H1 (cell line): ENCODE measurements at regions not wholly inside any gene's neighbourhood (a gene's known extent, or its start where the extent isn't known, plus 50 kb on each side); places are given as distances from the start of the nearest gene placed in this dataset.

Source experiments
- CTCF ChIA-PET: fragments of 300-600 bp; sonication (Branson Sonifier 250); formaldehyde crosslinking; loops from one replicate; lab custom pipeline; 2021; ENCODE audit not compliant: partially characterized antibody; lab: Charles Lee
- POLR2A ChIA-PET: fragments of 300-600 bp; sonication (Branson Sonifier 250); formaldehyde crosslinking; loops from one replicate; lab custom pipeline; 2021; ENCODE audit warnings: inconsistent platforms; ENCODE audit not compliant: partially characterized antibody; lab: Charles Lee
- DNase-seq, 2 experiments: peaks; one replicate each; pipeline versions ENCODE4 v3.0.0 to v3.0.0-alpha.2; 2010 to 2022; ENCODE audit warnings: low spot score in 2 of 2, low read depth in 1 of 2, mixed read lengths in 1 of 2
- FAIRE-seq: peaks from 2 replicates; lab custom pipeline; 2011; peaks lifted over from hg19 to GRCh38; lab: Jason Lieb, UNC
- H2AFZ ChIP-seq: 2 replicates; pipeline ENCODE4 v1.8.1; 2012; ENCODE audit warnings: low read length, inconsistent platforms
- H2AK5ac ChIP-seq: 2 replicates; pipeline ENCODE4 v1.6.1; 2013; ENCODE audit warnings: low read depth, low read length
- H2BK120ac ChIP-seq: replicated peaks from 2 replicates; pipeline ENCODE3; 2013; ENCODE audit warnings: low read depth, low read length, inconsistent platforms
- H2BK12ac ChIP-seq: 2 replicates; pipeline ENCODE4 v1.6.1; 2013; ENCODE audit warnings: low read depth, low read length
- H2BK15ac ChIP-seq: 2 replicates; pipeline ENCODE4 v1.6.1; 2013; ENCODE audit warnings: low read length
- H2BK20ac ChIP-seq: 2 replicates; pipeline ENCODE4 v1.6.1; 2013; ENCODE audit warnings: low read length
- H2BK5ac ChIP-seq: 2 replicates; pipeline ENCODE4 v1.6.1; 2013; ENCODE audit warnings: low read depth, low read length
- H3K14ac ChIP-seq: 2 replicates; pipeline ENCODE4 v1.6.1; 2013; ENCODE audit warnings: inconsistent platforms; ENCODE audit not compliant: insufficient read length
- H3K18ac ChIP-seq: 2 replicates; pipeline ENCODE4 v1.6.1; 2013; ENCODE audit warnings: low read length; ENCODE audit errors: extremely low read depth
- H3K23ac ChIP-seq: 2 replicates; pipeline ENCODE4 v1.6.1; 2013; ENCODE audit warnings: inconsistent platforms; ENCODE audit not compliant: insufficient read length
- H3K23me2 ChIP-seq: 2 replicates; pipeline ENCODE4 v1.6.1; 2013; ENCODE audit warnings: low read depth, low read length
- H3K27ac ChIP-seq: 2 replicates; pipeline ENCODE4 v1.6.1; 2011; ENCODE audit warnings: low read depth, low read length, inconsistent platforms
- H3K27me3 ChIP-seq, 4 experiments: replicated peaks in 1 of 4; 1 replicate in 1 of 4; 2 replicates in 3 of 4; pipeline versions ENCODE4 v1.6.1 to v1.8.1; 2011 to 2013; ENCODE audit warnings: low read length in 3 of 4, mild to moderate bottlenecking in 3 of 4, inconsistent platforms in 2 of 4, mixed read lengths in 2 of 4, moderate library complexity in 1 of 4; ENCODE audit not compliant: control insufficient read depth in 3 of 4, insufficient read depth in 3 of 4; ENCODE audit errors: extremely low read depth in 1 of 4
- H3K36me3 ChIP-seq, 4 experiments: 2 replicates each; pipeline versions ENCODE4 v1.6.1 to v1.8.1; 2011 to 2013; ENCODE audit warnings: mild to moderate bottlenecking in 4 of 4, low read length in 3 of 4, moderate library complexity in 2 of 4, control low read depth in 1 of 4, inconsistent platforms in 1 of 4; ENCODE audit not compliant: insufficient read depth in 4 of 4, control insufficient read depth in 2 of 4
- H3K4ac ChIP-seq: replicated peaks from 2 replicates; pipeline ENCODE3; 2013; ENCODE audit warnings: low read length, low read depth, mixed read lengths, inconsistent platforms; ENCODE audit not compliant: insufficient read length
- H3K4me1 ChIP-seq, 4 experiments: replicated peaks in 1 of 4; 1 replicate in 1 of 4; 2 replicates in 3 of 4; pipeline versions ENCODE4 v1.6.1 to v1.8.1; 2011 to 2013; ENCODE audit warnings: low read length in 3 of 4, inconsistent platforms in 2 of 4, mixed read lengths in 1 of 4; ENCODE audit not compliant: insufficient read depth in 4 of 4, control insufficient read depth in 3 of 4
- H3K4me2 ChIP-seq, 2 experiments: 2 replicates each; pipeline versions ENCODE4 v1.6.1 to v1.8.1; 2011 to 2013; ENCODE audit warnings: low read depth in 2 of 2, low read length in 2 of 2, control low read depth in 1 of 2, inconsistent platforms in 1 of 2, mild to moderate bottlenecking in 1 of 2; ENCODE audit not compliant: insufficient read depth in 1 of 2
- H3K4me3 ChIP-seq, 4 experiments: fragments of 200-600, 300-600 bp in 1 of 4; sonication (generic), shearing (Covaris generic), sonication (Bioruptor Twin) in 1 of 4; 2 replicates each; pipeline versions ENCODE4 v1.5.1 to v1.8.1; 2011 to 2016; ENCODE audit warnings: low read length in 4 of 4, low read depth in 3 of 4, control low read depth in 2 of 4, inconsistent platforms in 2 of 4, mild to moderate bottlenecking in 2 of 4, mixed read lengths in 1 of 4, moderate library complexity in 1 of 4; ENCODE audit not compliant: insufficient read depth in 2 of 4; ENCODE audit errors: extremely low read depth in 1 of 4
- H3K56ac ChIP-seq: replicated peaks from 2 replicates; pipeline ENCODE3; 2013; ENCODE audit warnings: low read depth, mild to moderate bottlenecking, mixed read lengths, low read length, inconsistent platforms; ENCODE audit not compliant: insufficient read length
- H3K79me1 ChIP-seq: 2 replicates; pipeline ENCODE4 v1.6.1; 2013; ENCODE audit warnings: low read depth, low read length, control low read depth
- H3K79me2 ChIP-seq, 2 experiments: 2 replicates each; pipeline versions ENCODE4 v1.6.1 to v1.8.1; 2012 to 2013; ENCODE audit warnings: low read length in 2 of 2, mild to moderate bottlenecking in 2 of 2, inconsistent platforms in 1 of 2; ENCODE audit not compliant: insufficient read depth in 2 of 2, control insufficient read depth in 1 of 2
- H3K9ac ChIP-seq, 4 experiments: replicated peaks in 1 of 4; 1 replicate in 1 of 4; 2 replicates in 3 of 4; pipeline versions ENCODE4 v1.6.1 to v1.8.1; 2011 to 2013; ENCODE audit warnings: low read depth in 3 of 4, low read length in 3 of 4, control low read depth in 2 of 4, mild to moderate bottlenecking in 2 of 4, moderate library complexity in 2 of 4, inconsistent platforms in 1 of 4; ENCODE audit errors: extremely low read depth in 1 of 4
- H3K9me3 ChIP-seq, 2 experiments: 2 replicates each; pipeline versions ENCODE4 v1.6.1 to v1.8.1; 2012 to 2013; ENCODE audit warnings: mild to moderate bottlenecking in 2 of 2, moderate library complexity in 2 of 2, control low read depth in 1 of 2, inconsistent platforms in 1 of 2, low read depth in 1 of 2, low read length in 1 of 2, mixed read lengths in 1 of 2; ENCODE audit not compliant: insufficient read depth in 2 of 2
- H4K20me1 ChIP-seq, 2 experiments: replicated peaks in 1 of 2; 2 replicates each; pipeline versions ENCODE3 to v1.8.1; 2011 to 2013; ENCODE audit warnings: inconsistent platforms in 2 of 2, low read length in 2 of 2, mild to moderate bottlenecking in 1 of 2; ENCODE audit not compliant: insufficient read depth in 2 of 2, control insufficient read depth in 1 of 2
- H4K5ac ChIP-seq: 2 replicates; pipeline ENCODE4 v1.6.1; 2013; ENCODE audit warnings: low read length, low read depth, mixed read lengths, inconsistent platforms; ENCODE audit not compliant: insufficient read length
- H4K8ac ChIP-seq: 2 replicates; pipeline ENCODE4 v1.8.0; 2013; ENCODE audit warnings: mild to moderate bottlenecking, moderate library complexity, low read length, inconsistent platforms; ENCODE audit not compliant: insufficient read depth; ENCODE audit errors: extremely low read depth
- H4K91ac ChIP-seq: replicated peaks from 2 replicates; pipeline ENCODE3; 2013; ENCODE audit warnings: low read length, mixed read lengths, inconsistent platforms; ENCODE audit not compliant: insufficient read length
- CBX8 ChIP-seq: fragments of 300-800, 300-1000 bp; sonication (generic); IDR thresholded peaks from 2 replicates; pipeline ENCODE4 v1.7.1; 2016; ENCODE audit warnings: low read depth, low read length, borderline replicate concordance
- E2F6 ChIP-seq: IDR thresholded peaks from 2 replicates; pipeline ENCODE4 v1.6.1; 2012; ENCODE audit warnings: inconsistent platforms
- SAP30 ChIP-seq: fragments of 300-600 bp; sonication (generic); IDR thresholded peaks from 2 replicates; pipeline ENCODE4 v1.7.1; 2012; ENCODE audit warnings: low read length, moderate library complexity, mild to moderate bottlenecking, inconsistent platforms; ENCODE audit not compliant: insufficient read depth, insufficient replicate concordance
- SUZ12 ChIP-seq: fragments of 200-600 bp; sonication (generic); IDR thresholded peaks from 2 replicates; pipeline ENCODE4 v1.6.1; 2012; ENCODE audit warnings: mild to moderate bottlenecking, inconsistent platforms, low read length, moderate library complexity, mixed read lengths
- WGBS, 2 experiments: shearing (Covaris generic) in 1 of 2; methylation state at CpG; one replicate each; pipeline versions ENCODE4 v1.1.6 to v1.1.7; 2013 to 2015; ENCODE audit warnings: low lambda C conversion rate in 2 of 2, mixed read lengths in 2 of 2, inconsistent platforms in 1 of 2, low coverage in 1 of 2, missing lambda C conversion rate in 1 of 2; ENCODE audit not compliant: insufficient replicate concordance in 2 of 2, insufficient coverage in 1 of 2, insufficient read length in 1 of 2; ENCODE audit errors: extremely low coverage in 1 of 2, missing lambda C conversion rate in 1 of 2; 5-methylcytosine and 5-hydroxymethylcytosine counted together

GRCh38 chr16:86692426-86692825 lies 114.1 kb downstream of the FOXL1 start:
- Histone ChIP-seq H3K14ac (no peak overlapping the region), H2AFZ (no peak overlapping the region), H3K4me1 (0 out of 7 replicates have a peak, but pooled peaks cover 0 to 6% (median 0%) of the 10 kb centered on the region in 4 experiments), H4K8ac (no peak overlapping the region), H3K79me1 (no peaks in the 10 kb centered on the region), H2BK5ac (no peak overlapping the region), H3K18ac (no peak overlapping the region), H3K27me3 (no peaks in the 10 kb centered on the region; a peak in 2 of 7 replicates), H2BK15ac (no peak overlapping the region), H3K36me3 (no peaks in the 10 kb centered on the region), H3K23ac (no peak overlapping the region), H3K23me2 (no peaks in the 10 kb centered on the region), H3K79me2 (no peaks in the 10 kb centered on the region), H3K4me2 (no peak overlapping the region), H4K91ac (no peak overlapping the region), H3K4ac (no peak overlapping the region), H4K5ac (no peak overlapping the region), H3K9me3 (peaks cover 0 to 3% of the 10 kb centered on the region in 2 experiments; a peak in 1 of 4 replicates), H2BK12ac (no peak overlapping the region), H3K4me3 (no peak overlapping the region), H2BK20ac (no peak overlapping the region), H2BK120ac (no peak overlapping the region), H3K9ac (no peak overlapping the region), H4K20me1 (no peaks in the 10 kb centered on the region), H2AK5ac (no peak overlapping the region), H3K27ac (no peak overlapping the region), H3K56ac (no peak overlapping the region)
- ChIA-PET CTCF (interaction anchor here (1.1 to 1.7 kb wide), 2 partner anchors 19 to 370 kb away, joined by 4 to 5 read pairs; no protein-coding TSS in a partner anchor), POLR2A (interaction anchor here (1.5 kb wide), 1 partner anchor 41 kb away, joined by 3 read pairs; no protein-coding TSS in a partner anchor)
- FAIRE-seq, result no peak
- 76% methylated on average over 10 of the region's 10 CpGs; no CpG with 5 or more reads in 1 of the 2 experiments for WGBS, 2 experiments
- TF ChIP-seq CBX8, result no peak
- no peak for TF ChIP-seq E2F6
- TF ChIP-seq SAP30, result no peak
- TF ChIP-seq SUZ12, result no peak
- no peak for DNase-seq
